ENCODE measurements at regions not wholly inside any gene's neighbourhood (a gene's known extent, or its start where the extent isn't known, plus 50 kb on each side); places are given as distances from the start of the nearest gene placed in this dataset.

DNA sequence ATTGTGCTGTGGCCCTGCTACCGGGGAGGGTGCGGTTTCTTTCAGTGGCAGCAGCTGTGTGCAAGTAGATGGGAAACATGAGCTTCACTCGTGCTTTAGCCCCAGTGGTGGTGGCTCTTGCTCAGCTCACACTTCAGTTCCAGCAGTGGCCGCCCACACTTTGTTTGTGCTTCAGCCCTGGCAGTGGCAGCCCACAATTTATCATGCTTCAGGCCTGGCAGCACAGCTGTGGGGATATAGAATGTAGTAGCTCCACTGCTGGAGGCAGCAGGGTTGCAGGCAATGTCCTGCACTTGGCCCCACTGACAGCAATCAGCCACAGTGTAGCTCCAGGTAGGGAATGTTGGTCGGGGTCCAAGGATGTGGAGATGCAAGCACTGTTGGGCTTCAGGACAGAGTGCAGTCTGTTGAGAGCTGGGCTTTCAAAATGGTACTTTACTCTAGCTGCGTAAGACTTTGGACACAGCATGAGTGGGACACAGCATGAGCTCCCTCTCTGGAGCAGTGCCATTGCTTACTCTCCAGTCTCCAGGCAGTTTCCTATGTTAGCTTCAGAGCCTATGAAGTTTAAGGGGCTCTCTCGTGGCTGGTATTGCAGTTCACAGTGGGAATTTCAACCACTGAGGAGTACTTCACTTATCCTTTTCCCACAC lies 413.1 kb downstream of the PDGFC start:
- no peaks in the 10 kb centered on the region for H3K36me3 ChIP-seq (ENCODE audit: control insufficient read depth in 3 of 3, insufficient read depth in 2 of 3, low read depth in 1 of 3, low read length in 3 of 3)
- no peak for FAIRE-seq

DNA sequence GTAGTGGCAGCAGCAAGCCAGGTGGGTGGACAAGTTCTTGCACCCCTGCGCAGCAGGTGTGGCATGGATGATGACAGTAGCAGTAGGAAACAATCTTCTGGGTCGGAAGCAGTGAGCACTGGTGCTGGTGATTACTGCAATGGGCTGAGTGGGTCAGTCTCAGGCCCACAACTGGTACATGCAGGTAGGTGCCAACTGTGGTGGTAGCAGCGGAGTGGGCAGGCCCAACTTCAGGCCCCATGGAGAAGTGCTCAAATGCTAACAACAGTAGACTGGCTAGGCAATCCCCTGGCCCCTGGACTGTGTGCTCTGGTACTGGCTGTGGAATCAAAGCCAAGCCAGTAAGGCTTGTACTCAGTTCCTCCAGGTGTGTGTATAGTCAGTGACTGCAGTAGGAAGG lies 413.7 kb downstream of the PDGFC start:
- no peaks in the 10 kb centered on the region for H3K27me3 ChIP-seq (ENCODE audit: control insufficient read depth in 3 of 3, insufficient read depth in 3 of 3, low read length in 3 of 3)
- H3K4me3 ChIP-seq (ENCODE audit: low read depth in 1 of 3, low read length in 3 of 3), result no peak overlapping the region
- no peak overlapping the region for H3K27ac ChIP-seq (ENCODE audit: low read depth in 1 of 3, low read length in 2 of 3)
- no peaks in the 10 kb centered on the region for H3K9me3 ChIP-seq (ENCODE audit: control insufficient read depth in 2 of 2, insufficient read depth in 1 of 2, low read depth in 1 of 2, low read length in 1 of 2)
- no peaks in the 10 kb centered on the region for H3K36me3 ChIP-seq (ENCODE audit: control insufficient read depth in 3 of 3, insufficient read depth in 2 of 3, low read depth in 1 of 3, low read length in 3 of 3)
- no peaks in the 10 kb centered on the region for H3K4me1 ChIP-seq (ENCODE audit: control insufficient read depth in 3 of 3, insufficient read depth in 2 of 3, low read depth in 1 of 3, low read length in 2 of 3)
- FAIRE-seq (no peak), DNase-seq (no peak)
- 84 to 94% (median 84%) methylated on average over 3 of the region's 3 CpGs for WGBS, 3 donors

More for the DNA sequence above, 413.1 kb downstream of the PDGFC start:
- Histone ChIP-seq H3K4me1 (ENCODE audit: control insufficient read depth in 3 of 3, insufficient read depth in 2 of 3, low read depth in 1 of 3, low read length in 2 of 3) (no peaks in the 10 kb centered on the region), H3K27me3 (ENCODE audit: control insufficient read depth in 3 of 3, insufficient read depth in 3 of 3, low read length in 3 of 3) (no peaks in the 10 kb centered on the region), H3K9me3 (ENCODE audit: control insufficient read depth in 2 of 2, insufficient read depth in 1 of 2, low read depth in 1 of 2, low read length in 1 of 2) (no peaks in the 10 kb centered on the region), H3K27ac (ENCODE audit: low read depth in 1 of 3, low read length in 2 of 3) (no peak overlapping the region), H3K4me3 (ENCODE audit: low read depth in 1 of 3, low read length in 3 of 3) (no peak overlapping the region)
- 66 to 77% (median 70%) methylated on average over 7 of the region's 7 CpGs for WGBS, 3 donors
- DNase-seq, result no peak

DNA sequence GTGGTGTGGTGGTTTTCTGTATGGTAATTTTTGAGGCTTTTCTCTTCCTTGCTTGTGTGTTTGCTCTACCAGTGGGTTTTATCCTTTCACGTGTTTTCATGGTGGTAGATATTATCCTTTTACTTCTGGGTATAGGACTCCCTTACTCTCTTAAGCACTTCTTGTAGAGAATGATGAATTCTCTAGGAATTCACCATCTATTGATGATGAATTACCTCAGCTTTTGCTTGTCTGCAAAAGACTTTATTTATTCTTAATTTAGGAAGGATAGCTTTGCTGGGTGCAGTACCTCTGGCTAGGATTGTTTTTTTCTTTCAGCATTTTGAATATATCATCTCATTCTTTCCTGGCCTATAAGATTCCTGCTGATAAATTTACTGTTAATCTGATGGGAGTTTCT lies 415.3 kb downstream of the PDGFC start:
- H3K27ac ChIP-seq (ENCODE audit: low read depth in 1 of 3, low read length in 2 of 3), result no peak overlapping the region
- no peaks in the 10 kb centered on the region for H3K9me3 ChIP-seq (ENCODE audit: control insufficient read depth in 2 of 2, insufficient read depth in 1 of 2, low read depth in 1 of 2, low read length in 1 of 2)
- H3K4me3 ChIP-seq (ENCODE audit: low read depth in 1 of 3, low read length in 3 of 3), result no peak overlapping the region
- WGBS, 3 donors, result 72 to 88% (median 75%) methylated on average over 1 of the region's 1 CpG
- no peaks in the 10 kb centered on the region for H3K4me1 ChIP-seq (ENCODE audit: control insufficient read depth in 3 of 3, insufficient read depth in 2 of 3, low read depth in 1 of 3, low read length in 2 of 3)
- DNase-seq (no peak), FAIRE-seq (no peak)
- no peaks in the 10 kb centered on the region for H3K36me3 ChIP-seq (ENCODE audit: control insufficient read depth in 3 of 3, insufficient read depth in 2 of 3, low read depth in 1 of 3, low read length in 3 of 3)
- no peaks in the 10 kb centered on the region for H3K27me3 ChIP-seq (ENCODE audit: control insufficient read depth in 3 of 3, insufficient read depth in 3 of 3, low read length in 3 of 3)

DNA sequence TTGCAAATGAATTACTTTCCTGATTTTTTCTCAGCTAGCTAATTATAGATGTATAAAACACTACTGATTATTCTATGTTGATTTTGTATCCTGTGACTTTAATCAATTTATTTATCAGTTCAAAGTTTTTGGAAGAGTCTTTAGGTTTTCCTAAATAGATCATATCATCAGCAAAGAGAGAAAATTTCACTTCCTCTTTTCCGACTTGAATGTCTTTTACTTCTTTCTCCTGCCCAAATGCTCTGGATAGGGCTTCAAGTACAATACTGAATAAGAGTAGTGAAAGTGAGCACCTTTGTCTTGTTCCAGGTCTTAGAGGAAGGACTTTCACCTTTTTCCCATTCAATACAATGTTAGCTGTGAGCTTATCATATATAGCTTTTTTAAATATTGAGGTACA lies 417.9 kb downstream of the PDGFC start:
- no peaks in the 10 kb centered on the region for H3K4me1 ChIP-seq (ENCODE audit: control insufficient read depth in 3 of 3, insufficient read depth in 2 of 3, low read depth in 1 of 3, low read length in 2 of 3)
- WGBS, 3 donors, result 58 to 66% (median 61%) methylated on average over 1 of the region's 1 CpG
- no peak overlapping the region for H3K27ac ChIP-seq (ENCODE audit: low read depth in 1 of 3, low read length in 2 of 3)
- FAIRE-seq (no peak), DNase-seq (no peak)
- no peaks in the 10 kb centered on the region for H3K9me3 ChIP-seq (ENCODE audit: control insufficient read depth in 2 of 2, insufficient read depth in 1 of 2, low read depth in 1 of 2, low read length in 1 of 2)
- H3K27me3 ChIP-seq (ENCODE audit: control insufficient read depth in 3 of 3, insufficient read depth in 3 of 3, low read length in 3 of 3), result no peaks in the 10 kb centered on the region
- H3K4me3 ChIP-seq (ENCODE audit: low read depth in 1 of 3, low read length in 3 of 3), result no peak overlapping the region
- H3K36me3 ChIP-seq (ENCODE audit: control insufficient read depth in 3 of 3, insufficient read depth in 2 of 3, low read depth in 1 of 3, low read length in 3 of 3), result no peaks in the 10 kb centered on the region

DNA sequence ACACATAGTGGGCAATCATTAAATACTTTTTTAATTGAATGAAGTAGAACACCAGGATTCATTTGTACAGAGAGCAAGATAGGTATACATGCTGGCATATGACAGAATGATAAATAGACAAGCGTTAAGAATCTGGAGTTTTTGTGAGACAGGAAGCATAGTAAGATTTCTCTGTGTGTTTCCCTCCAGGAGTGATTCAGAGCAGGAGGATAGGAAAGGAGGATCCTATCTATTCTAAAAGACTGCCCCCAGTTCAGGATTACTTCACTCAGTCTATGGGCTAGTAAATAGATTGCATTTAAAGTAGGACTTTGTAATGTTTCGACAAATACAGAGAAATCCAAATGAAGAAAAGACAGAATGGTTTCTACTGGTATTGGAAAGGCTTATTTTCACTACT lies 423.7 kb downstream of the PDGFC start:
- WGBS, 3 donors, result 73 to 90% (median 75%) methylated on average over 2 of the region's 2 CpGs
- Histone ChIP-seq H3K27ac (ENCODE audit: low read depth in 1 of 3, low read length in 2 of 3) (no peak overlapping the region), H3K4me1 (ENCODE audit: control insufficient read depth in 3 of 3, insufficient read depth in 2 of 3, low read depth in 1 of 3, low read length in 2 of 3) (no peaks in the 10 kb centered on the region), H3K9me3 (ENCODE audit: control insufficient read depth in 2 of 2, insufficient read depth in 1 of 2, low read depth in 1 of 2, low read length in 1 of 2) (no peaks in the 10 kb centered on the region), H3K4me3 (ENCODE audit: low read depth in 1 of 3, low read length in 3 of 3) (no peak overlapping the region), H3K36me3 (ENCODE audit: control insufficient read depth in 3 of 3, insufficient read depth in 2 of 3, low read depth in 1 of 3, low read length in 3 of 3) (no peaks in the 10 kb centered on the region), H3K27me3 (ENCODE audit: control insufficient read depth in 3 of 3, insufficient read depth in 3 of 3, low read length in 3 of 3) (no peaks in the 10 kb centered on the region)
- no peak for DNase-seq
- FAIRE-seq, result no peak

DNA sequence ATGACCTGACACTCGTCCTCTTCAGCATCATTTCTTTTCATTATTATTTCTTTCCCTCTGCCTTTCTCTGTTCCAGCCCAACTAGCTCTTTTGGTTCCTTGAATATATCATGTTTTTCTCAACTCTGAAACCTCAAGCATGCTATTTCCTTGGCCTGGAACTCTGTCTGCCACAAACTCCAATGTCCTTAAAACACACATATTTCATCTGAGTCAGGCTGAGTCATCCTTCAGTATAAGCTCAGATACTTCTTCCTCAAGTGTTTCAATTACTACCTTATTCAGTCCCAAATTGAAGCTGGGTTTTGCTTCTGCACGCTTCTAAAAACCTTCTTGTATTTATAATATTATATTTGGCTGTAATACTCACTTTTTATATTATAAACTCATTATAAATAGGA lies 424.2 kb downstream of the PDGFC start:
- no peak for DNase-seq
- no peaks in the 10 kb centered on the region for H3K36me3 ChIP-seq (ENCODE audit: control insufficient read depth in 3 of 3, insufficient read depth in 2 of 3, low read depth in 1 of 3, low read length in 3 of 3)
- no peak for FAIRE-seq

DNA sequence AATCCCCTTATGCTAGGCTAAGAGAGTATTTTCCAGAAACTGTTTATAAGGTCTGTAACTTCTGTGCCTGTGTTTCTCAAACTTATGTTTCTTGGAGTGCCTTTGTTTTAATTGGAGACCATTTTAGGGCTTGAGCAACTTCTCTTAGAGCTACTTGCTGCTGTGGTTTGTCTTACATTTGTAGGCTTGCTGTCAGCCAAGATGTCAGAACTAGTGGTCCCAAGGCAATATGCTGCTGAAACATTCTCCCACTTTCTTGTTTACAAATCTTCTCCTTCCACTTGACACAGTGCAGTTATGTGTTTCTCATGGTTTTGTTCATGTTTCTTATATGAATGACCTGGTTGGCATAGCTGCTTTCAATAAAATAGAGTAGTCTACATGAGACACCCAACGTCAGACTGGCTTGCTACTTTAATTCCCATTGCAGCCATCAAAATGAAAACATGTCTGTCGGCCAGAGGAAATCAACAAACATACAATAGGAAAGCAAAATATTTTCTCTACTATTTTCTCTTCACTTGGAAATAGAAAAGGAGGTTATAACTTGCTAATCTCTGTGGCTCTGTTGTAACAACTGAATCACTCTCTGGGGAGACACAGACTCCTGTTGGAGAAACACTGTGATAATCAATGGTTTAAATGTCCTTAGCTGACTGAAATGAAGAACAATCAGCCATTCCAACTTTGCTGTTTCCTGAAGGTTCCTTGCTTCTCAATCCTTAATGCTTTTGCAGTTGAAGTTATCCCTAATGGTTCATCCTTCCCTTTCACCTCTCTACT lies 426.4 kb downstream of the PDGFC start:
- 60 to 76% (median 69%) methylated on average over 2 of the region's 2 CpGs for WGBS, 3 donors
- FAIRE-seq, result no peak
- no peak overlapping the region for H3K27ac ChIP-seq (ENCODE audit: low read depth in 1 of 3, low read length in 2 of 3)

More for the DNA sequence above, 424.2 kb downstream of the PDGFC start:
- H3K4me1 ChIP-seq (ENCODE audit: control insufficient read depth in 3 of 3, insufficient read depth in 2 of 3, low read depth in 1 of 3, low read length in 2 of 3), result no peaks in the 10 kb centered on the region
- no peak overlapping the region for H3K4me3 ChIP-seq (ENCODE audit: low read depth in 1 of 3, low read length in 3 of 3)
- H3K9me3 ChIP-seq (ENCODE audit: control insufficient read depth in 2 of 2, insufficient read depth in 1 of 2, low read depth in 1 of 2, low read length in 1 of 2), result no peaks in the 10 kb centered on the region
- no peak overlapping the region for H3K27ac ChIP-seq (ENCODE audit: low read depth in 1 of 3, low read length in 2 of 3)
- 48 to 66% (median 61%) methylated on average over 2 of the region's 2 CpGs for whole genome bisulfite sequencing, 3 donors
- H3K27me3 ChIP-seq (ENCODE audit: control insufficient read depth in 3 of 3, insufficient read depth in 3 of 3, low read length in 3 of 3), result no peaks in the 10 kb centered on the region

DNA sequence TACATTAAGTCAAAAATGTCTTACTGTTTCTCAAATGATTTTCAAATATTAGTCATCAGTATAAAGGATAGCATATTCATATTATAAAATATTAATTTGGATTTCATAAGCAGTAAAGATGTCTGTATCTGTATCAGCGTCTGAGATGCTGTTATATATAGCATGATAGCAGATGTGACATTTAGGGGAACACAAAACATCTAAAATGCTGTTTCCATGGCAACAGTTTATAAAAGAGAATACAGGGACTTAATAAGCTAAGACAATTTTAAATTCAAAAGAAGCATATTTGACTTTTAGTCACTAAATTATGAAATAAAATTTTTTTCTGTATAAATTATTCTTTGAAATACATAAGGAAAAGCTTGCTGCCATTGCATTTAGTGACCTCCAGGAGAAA lies 432.2 kb downstream of the PDGFC start:
- H3K36me3 ChIP-seq (ENCODE audit: control insufficient read depth in 3 of 3, insufficient read depth in 2 of 3, low read depth in 1 of 3, low read length in 3 of 3), result no peaks in the 10 kb centered on the region
- no peak overlapping the region for H3K4me3 ChIP-seq (ENCODE audit: low read depth in 1 of 3, low read length in 3 of 3)
- H3K27ac ChIP-seq (ENCODE audit: low read depth in 1 of 3, low read length in 2 of 3), result no peak overlapping the region
- H3K9me3 ChIP-seq (ENCODE audit: control insufficient read depth in 2 of 2, insufficient read depth in 1 of 2, low read depth in 1 of 2, low read length in 1 of 2), result no peaks in the 10 kb centered on the region
- FAIRE-seq (no peak), DNase-seq (no peak)
- H3K27me3 ChIP-seq (ENCODE audit: control insufficient read depth in 3 of 3, insufficient read depth in 3 of 3, low read length in 3 of 3), result no peaks in the 10 kb centered on the region
- H3K4me1 ChIP-seq (ENCODE audit: control insufficient read depth in 3 of 3, insufficient read depth in 2 of 3, low read depth in 1 of 3, low read length in 2 of 3), result no peaks in the 10 kb centered on the region
- WGBS, 3 donors, result 69 to 87% (median 86%) methylated on average over 1 of the region's 1 CpG

More for the DNA sequence above, 426.4 kb downstream of the PDGFC start:
- no peaks in the 10 kb centered on the region for H3K27me3 ChIP-seq (ENCODE audit: control insufficient read depth in 3 of 3, insufficient read depth in 3 of 3, low read length in 3 of 3)
- H3K9me3 ChIP-seq (ENCODE audit: control insufficient read depth in 2 of 2, insufficient read depth in 1 of 2, low read depth in 1 of 2, low read length in 1 of 2), result no peaks in the 10 kb centered on the region
- no peak overlapping the region for H3K4me3 ChIP-seq (ENCODE audit: low read depth in 1 of 3, low read length in 3 of 3)
- H3K36me3 ChIP-seq (ENCODE audit: control insufficient read depth in 3 of 3, insufficient read depth in 2 of 3, low read depth in 1 of 3, low read length in 3 of 3), result no peaks in the 10 kb centered on the region
- no peaks in the 10 kb centered on the region for H3K4me1 ChIP-seq (ENCODE audit: control insufficient read depth in 3 of 3, insufficient read depth in 2 of 3, low read depth in 1 of 3, low read length in 2 of 3)
- no peak for DNase-seq

Data from small intestine (tissue), 7 donors.